HCT116 (cell line): ENCODE measurements at regions not wholly inside any gene's neighbourhood (a gene's known extent, or its start where the extent isn't known, plus 50 kb on each side); places are given as distances from the start of the nearest gene placed in this dataset.

ENCODE experiments used
- ATAC-seq: fragments of 200-7000 bp; cut with Tn5 transposase; 2 replicates; pipeline ENCODE4 v1.9.1; 2020; ENCODE audit warnings: mild to moderate bottlenecking, moderate library complexity
- BruUV-seq: library from RNA; stranded (reverse); fragments of 400-500 nt; replicated peaks from 2 replicates; lab custom pipeline; 2021; lab: Mats Ljungman, UMichigan
- CTCF ChIA-PET: fragments of 300-600 bp; sonication (Branson Sonifier 250); formaldehyde crosslinking; loops from one replicate; lab custom pipeline; 2021; ENCODE audit warnings: antibody characterized with exemption; lab: Charles Lee
- POLR2A ChIA-PET: fragments of 300-600, 350-600 bp; sonication (Branson Sonifier 250); formaldehyde crosslinking; loops from one replicate; lab custom pipeline; 2021; ENCODE audit warnings: antibody characterized with exemption; lab: Charles Lee
- RAD21 ChIA-PET, 2 experiments: fragments of 300-600 bp; sonication (Branson Sonifier 250); formaldehyde crosslinking; loops; one replicate each; lab custom pipeline; 2023; ENCODE audit warnings: low total read pairs in 2 of 2; ENCODE audit not compliant: uncharacterized antibody in 2 of 2, unreplicated experiment in 2 of 2, low non-redundant PET in 1 of 2; lab: Charles Lee
- DNase-seq: peaks from one replicate; pipeline ENCODE4 v3.0.0-alpha.2; 2010; ENCODE audit warnings: low read depth, low spot score
- H2AFZ ChIP-seq: fragments of 200-600 bp; shearing (Covaris generic), sonication (generic); 2 replicates; pipeline ENCODE4 v1.6.1; 2017; ENCODE audit warnings: low read depth, mixed run types, mixed read lengths, antibody characterized with exemption, low read length; ENCODE audit not compliant: poor library complexity, severe bottlenecking
- H3K27ac ChIP-seq: 2 replicates; pipeline ENCODE4 v1.5.1; 2012; ENCODE audit warnings: low read depth, low read length
- H3K27me3 ChIP-seq: fragments of 200-600 bp; sonication (generic); 2 replicates; pipeline ENCODE4 v1.6.1; 2016; ENCODE audit warnings: mixed run types, low read length, mixed read lengths; ENCODE audit not compliant: insufficient read depth
- H3K36me3 ChIP-seq, 2 experiments: fragments of 200-500 bp in 1 of 2; fragments of 200-600 bp in 1 of 2; sonication (Bioruptor generic) in 1 of 2; sonication (generic) in 1 of 2; 2 replicates each; pipeline versions ENCODE4 v1.5.1 to v1.6.1; 2014 to 2016; ENCODE audit warnings: low read length in 2 of 2, inconsistent platforms in 1 of 2, mixed read lengths in 1 of 2, mixed run types in 1 of 2; ENCODE audit not compliant: insufficient read depth in 2 of 2, control insufficient read depth in 1 of 2
- H3K4me1 ChIP-seq, 2 experiments: fragments of 200-600 bp in 1 of 2; sonication (generic) in 1 of 2; 2 replicates each; pipeline versions ENCODE4 v1.5.1 to v1.6.1; 2012 to 2017; ENCODE audit warnings: low read length in 2 of 2, inconsistent platforms in 1 of 2, mild to moderate bottlenecking in 1 of 2, mixed read lengths in 1 of 2, mixed run types in 1 of 2, moderate library complexity in 1 of 2; ENCODE audit not compliant: insufficient read depth in 2 of 2, control insufficient read depth in 1 of 2
- H3K4me2 ChIP-seq: fragments of 200-600 bp; sonication (generic); 2 replicates; pipeline ENCODE4 v1.6.1; 2017; ENCODE audit warnings: mixed run types, low read length, mixed read lengths
- H3K4me3 ChIP-seq, 2 experiments: fragments of 200-600 bp in 1 of 2; sonication (generic) in 1 of 2; replicated peaks in 1 of 2; 2 replicates each; pipeline ENCODE4 v1.5.1; 2011 to 2016; ENCODE audit warnings: low read length in 2 of 2, control low read depth in 1 of 2, low read depth in 1 of 2, mild to moderate bottlenecking in 1 of 2, mixed read lengths in 1 of 2, mixed run types in 1 of 2
- H3K79me2 ChIP-seq: fragments of 200-600 bp; sonication (generic); 2 replicates; pipeline ENCODE4 v1.6.1; 2017; ENCODE audit warnings: mild to moderate bottlenecking, mixed run types, low read length, moderate library complexity, mixed read lengths; ENCODE audit not compliant: insufficient read depth
- H3K9ac ChIP-seq: fragments of 200-600 bp; sonication (generic); 2 replicates; pipeline ENCODE4 v1.6.1; 2016; ENCODE audit warnings: low read length, mixed read lengths
- H3K9me2 ChIP-seq: fragments of 200-600 bp; sonication (generic), shearing (Covaris generic); 2 replicates; pipeline ENCODE4 v1.6.1; 2017; ENCODE audit warnings: mixed run types, mild to moderate bottlenecking, moderate library complexity; ENCODE audit not compliant: insufficient read depth
- H3K9me3 ChIP-seq, 2 experiments: fragments of 200-500 bp in 1 of 2; fragments of 200-600 bp in 1 of 2; sonication (Bioruptor generic) in 1 of 2; sonication (generic) in 1 of 2; 2 replicates each; pipeline ENCODE4 v1.6.1; 2014 to 2017; ENCODE audit warnings: low read length in 2 of 2, mixed read lengths in 2 of 2, inconsistent platforms in 1 of 2, low read depth in 1 of 2, mild to moderate bottlenecking in 1 of 2, mixed run types in 1 of 2, moderate library complexity in 1 of 2; ENCODE audit not compliant: control insufficient read depth in 1 of 2, insufficient read depth in 1 of 2
- H4K20me1 ChIP-seq: fragments of 200-600 bp; sonication (generic), shearing (Covaris generic); 2 replicates; pipeline ENCODE4 v1.6.1; 2017; ENCODE audit warnings: mixed run types, mild to moderate bottlenecking, moderate library complexity; ENCODE audit not compliant: insufficient read depth
- CBX3 ChIP-seq: IDR thresholded peaks from 2 replicates; pipeline ENCODE4 v1.6.1; 2012; ENCODE audit warnings: low read depth
- CEBPB ChIP-seq: IDR thresholded peaks from 2 replicates; pipeline ENCODE4 v1.6.1; 2012; ENCODE audit warnings: low read depth
- EGR1 ChIP-seq: IDR thresholded peaks from 2 replicates; pipeline ENCODE4 v1.6.1; 2012; ENCODE audit warnings: low read depth
- ELF1 ChIP-seq: IDR thresholded peaks from 2 replicates; pipeline ENCODE4 v1.6.1; 2012; ENCODE audit warnings: low read depth, borderline replicate concordance
- EZH2 ChIP-seq: fragments of 200-600 bp; sonication (generic); IDR thresholded peaks from 2 replicates; pipeline ENCODE4 v1.6.1; 2017; ENCODE audit warnings: antibody characterized with exemption, mixed run types
- EZH2phosphoT487 ChIP-seq: fragments of 200-600 bp; IDR thresholded peaks from 2 replicates; pipeline ENCODE4 v1.6.1; 2018; ENCODE audit warnings: antibody characterized with exemption, borderline replicate concordance
- JUND ChIP-seq: IDR thresholded peaks from 2 replicates; pipeline ENCODE4 v1.6.1; 2012
- POLR2A ChIP-seq: IDR thresholded peaks from 2 replicates; pipeline ENCODE4 v1.7.0; 2011; ENCODE audit warnings: borderline replicate concordance; ENCODE audit not compliant: insufficient read depth, insufficient read length; ENCODE audit errors: extremely low read depth
- POLR2AphosphoS5 ChIP-seq: IDR thresholded peaks from 2 replicates; pipeline ENCODE4 v1.6.1; 2011; ENCODE audit warnings: mild to moderate bottlenecking, low read depth, low read length, moderate library complexity
- RAD21 ChIP-seq: IDR thresholded peaks from 2 replicates; pipeline ENCODE4 v1.6.1; 2012; ENCODE audit warnings: low read depth, mild to moderate bottlenecking
- SIN3A ChIP-seq: IDR thresholded peaks from 2 replicates; pipeline ENCODE4 v1.6.1; 2012; ENCODE audit warnings: low read depth
- SP1 ChIP-seq: IDR thresholded peaks from 2 replicates; pipeline ENCODE4 v1.6.1; 2012; ENCODE audit warnings: low read depth
- SRF ChIP-seq: IDR thresholded peaks from 2 replicates; pipeline ENCODE4 v1.6.1; 2012; ENCODE audit warnings: low read depth
- TCF7L2 ChIP-seq: IDR thresholded peaks from 2 replicates; pipeline ENCODE4 v1.7.0; 2011; ENCODE audit warnings: borderline replicate concordance, inconsistent platforms; ENCODE audit not compliant: insufficient read depth, insufficient read length; ENCODE audit errors: extremely low read depth
- intact Hi-C: fragments of 100-400 bp; cut with micrococcal nuclease; formaldehyde crosslinking; loops from 2 replicates; pipeline ENCODE4 v1.10.0; 2022
- TF ChIP-seq, protein P1 (sequence below), 3 experiments: fragments of 200-600 bp in 1 of 3; sonication (generic) in 1 of 3; IDR thresholded peaks in 2 of 3; conservative IDR thresholded peaks in 1 of 3; 2 replicates each; pipeline ENCODE4 v1.5.1; 2012 to 2017; ENCODE audit warnings: low read depth in 2 of 3, low read length in 2 of 3, antibody characterized with exemption in 1 of 3, borderline replicate concordance in 1 of 3, control low read depth in 1 of 3, mild to moderate bottlenecking in 1 of 3, mixed read lengths in 1 of 3, mixed run types in 1 of 3, moderate library complexity in 1 of 3; ENCODE audit not compliant: insufficient read depth in 1 of 3
- TF ChIP-seq, protein P2 (sequence below): IDR thresholded peaks from 2 replicates; pipeline ENCODE4 v1.6.1; 2012
- TF ChIP-seq, protein P3 (sequence below): IDR thresholded peaks from 2 replicates; pipeline ENCODE4 v1.6.1; 2012
- TF ChIP-seq, protein P4 (sequence below): IDR thresholded peaks from 2 replicates; pipeline ENCODE4 v1.6.1; 2011; ENCODE audit warnings: mild to moderate bottlenecking, low read length, moderate library complexity; ENCODE audit not compliant: insufficient replicate concordance; ENCODE audit errors: extremely low read depth

DNA sequence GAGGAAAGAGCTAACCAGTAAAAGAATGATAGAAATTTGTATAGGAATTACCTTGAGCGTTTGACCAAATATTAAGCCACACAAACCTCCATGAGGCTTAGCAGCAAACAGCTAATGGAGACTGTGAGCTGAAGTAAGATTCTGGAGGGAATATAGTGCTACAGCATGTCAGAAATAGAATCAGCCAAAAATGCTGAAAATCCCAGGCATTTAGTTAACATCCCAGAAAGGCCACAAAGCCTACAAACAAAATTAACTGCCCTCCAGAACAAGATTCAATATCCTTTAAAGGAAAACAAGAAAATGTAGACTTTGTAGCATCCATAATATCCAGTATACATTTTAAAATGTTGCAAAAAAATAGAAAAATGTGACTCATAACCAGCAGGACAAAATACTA lies 257.8 kb upstream of the TUSC1 start (continued):
- TF ChIP-seq, protein P1, sequence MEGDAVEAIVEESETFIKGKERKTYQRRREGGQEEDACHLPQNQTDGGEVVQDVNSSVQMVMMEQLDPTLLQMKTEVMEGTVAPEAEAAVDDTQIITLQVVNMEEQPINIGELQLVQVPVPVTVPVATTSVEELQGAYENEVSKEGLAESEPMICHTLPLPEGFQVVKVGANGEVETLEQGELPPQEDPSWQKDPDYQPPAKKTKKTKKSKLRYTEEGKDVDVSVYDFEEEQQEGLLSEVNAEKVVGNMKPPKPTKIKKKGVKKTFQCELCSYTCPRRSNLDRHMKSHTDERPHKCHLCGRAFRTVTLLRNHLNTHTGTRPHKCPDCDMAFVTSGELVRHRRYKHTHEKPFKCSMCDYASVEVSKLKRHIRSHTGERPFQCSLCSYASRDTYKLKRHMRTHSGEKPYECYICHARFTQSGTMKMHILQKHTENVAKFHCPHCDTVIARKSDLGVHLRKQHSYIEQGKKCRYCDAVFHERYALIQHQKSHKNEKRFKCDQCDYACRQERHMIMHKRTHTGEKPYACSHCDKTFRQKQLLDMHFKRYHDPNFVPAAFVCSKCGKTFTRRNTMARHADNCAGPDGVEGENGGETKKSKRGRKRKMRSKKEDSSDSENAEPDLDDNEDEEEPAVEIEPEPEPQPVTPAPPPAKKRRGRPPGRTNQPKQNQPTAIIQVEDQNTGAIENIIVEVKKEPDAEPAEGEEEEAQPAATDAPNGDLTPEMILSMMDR (IDR thresholded peaks at IDR 0.05 in 2 of 3, conservative IDR thresholded peaks at IDR 0.05 in 1 of 3; ENCODE audit: borderline replicate concordance in 1 of 3, insufficient read depth in 1 of 3, low read depth in 2 of 3, low read length in 2 of 3): no peak
- TF ChIP-seq TCF7L2: no peak

DNA sequence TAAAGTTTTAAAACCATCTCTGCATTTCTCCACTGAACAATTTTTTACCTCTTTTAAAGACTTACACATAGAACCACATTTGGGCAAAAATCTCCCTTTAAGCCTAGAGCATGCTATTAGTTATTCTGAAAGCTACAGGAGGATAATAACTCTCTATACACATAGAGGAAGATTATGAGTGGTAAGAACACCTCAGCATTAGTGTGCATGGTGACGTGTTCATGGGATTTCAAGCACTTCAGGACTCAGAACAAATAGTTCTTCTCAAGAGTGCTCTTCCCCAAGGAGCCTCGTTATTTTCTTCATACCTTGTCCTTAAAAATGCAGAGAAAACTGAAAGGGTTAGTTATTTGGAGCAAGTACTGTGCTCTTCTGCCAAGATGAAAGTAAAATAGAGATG lies 256.9 kb upstream of the TUSC1 start:
- DNase-seq (no peak), ATAC-seq (no peak)
- Histone ChIP-seq H3K9me3 (peaks cover 8 to 28% of the 10 kb centered on the region in 2 experiments; a peak in 2 of 4 replicates), H3K4me3 (no peak overlapping the region), H3K27ac (no peak overlapping the region), H2AFZ (no peak overlapping the region), H3K27me3 (no peaks in the 10 kb centered on the region), H3K36me3 (no peaks in the 10 kb centered on the region), H3K4me2 (no peak overlapping the region), H4K20me1 (no peaks in the 10 kb centered on the region), H3K9me2 (no peaks in the 10 kb centered on the region), H3K79me2 (no peaks in the 10 kb centered on the region), H3K4me1 (no peaks in the 10 kb centered on the region), H3K9ac (no peak overlapping the region)
- ChIA-PET CTCF (no interaction called here), POLR2A (no interaction called here), RAD21 (no interaction called here)
- BruUV-seq: no TSS peak
- TF ChIP-seq SRF (no peak), RAD21 (no peak), CBX3 (no peak), ELF1 (no peak), POLR2A (no peak), EZH2phosphoT487 (no peak), POLR2AphosphoS5 (no peak), SIN3A (no peak), CEBPB (no peak), SP1 (no peak), TCF7L2 (no peak), JUND (no peak), EZH2 (no peak), EGR1 (no peak)
- TF ChIP-seq, protein P1 (IDR thresholded peaks at IDR 0.05 in 2 of 3, conservative IDR thresholded peaks at IDR 0.05 in 1 of 3; ENCODE audit: borderline replicate concordance in 1 of 3, insufficient read depth in 1 of 3, low read depth in 2 of 3, low read length in 2 of 3): no peak
- TF ChIP-seq, protein P2, sequence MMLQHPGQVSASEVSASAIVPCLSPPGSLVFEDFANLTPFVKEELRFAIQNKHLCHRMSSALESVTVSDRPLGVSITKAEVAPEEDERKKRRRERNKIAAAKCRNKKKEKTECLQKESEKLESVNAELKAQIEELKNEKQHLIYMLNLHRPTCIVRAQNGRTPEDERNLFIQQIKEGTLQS: no peak
- TF ChIP-seq, protein P3, sequence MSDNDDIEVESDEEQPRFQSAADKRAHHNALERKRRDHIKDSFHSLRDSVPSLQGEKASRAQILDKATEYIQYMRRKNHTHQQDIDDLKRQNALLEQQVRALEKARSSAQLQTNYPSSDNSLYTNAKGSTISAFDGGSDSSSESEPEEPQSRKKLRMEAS: no peak
- TF ChIP-seq, protein P4, sequence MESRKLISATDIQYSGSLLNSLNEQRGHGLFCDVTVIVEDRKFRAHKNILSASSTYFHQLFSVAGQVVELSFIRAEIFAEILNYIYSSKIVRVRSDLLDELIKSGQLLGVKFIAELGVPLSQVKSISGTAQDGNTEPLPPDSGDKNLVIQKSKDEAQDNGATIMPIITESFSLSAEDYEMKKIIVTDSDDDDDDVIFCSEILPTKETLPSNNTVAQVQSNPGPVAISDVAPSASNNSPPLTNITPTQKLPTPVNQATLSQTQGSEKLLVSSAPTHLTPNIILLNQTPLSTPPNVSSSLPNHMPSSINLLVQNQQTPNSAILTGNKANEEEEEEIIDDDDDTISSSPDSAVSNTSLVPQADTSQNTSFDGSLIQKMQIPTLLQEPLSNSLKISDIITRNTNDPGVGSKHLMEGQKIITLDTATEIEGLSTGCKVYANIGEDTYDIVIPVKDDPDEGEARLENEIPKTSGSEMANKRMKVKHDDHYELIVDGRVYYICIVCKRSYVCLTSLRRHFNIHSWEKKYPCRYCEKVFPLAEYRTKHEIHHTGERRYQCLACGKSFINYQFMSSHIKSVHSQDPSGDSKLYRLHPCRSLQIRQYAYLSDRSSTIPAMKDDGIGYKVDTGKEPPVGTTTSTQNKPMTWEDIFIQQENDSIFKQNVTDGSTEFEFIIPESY: no peak
- intact Hi-C loops: no loop called here
